HepG2 (cell line): ENCODE measurements at regions not wholly inside any gene's neighbourhood (a gene's known extent, or its start where the extent isn't known, plus 50 kb on each side); places are given as distances from the start of the nearest gene placed in this dataset.

Experiments used
- ATAC-seq: fragments of 200-7000 bp; cut with Tn5 transposase; 3 replicates; pipeline ENCODE4 v1.9.1; 2020; ENCODE audit warnings: mild to moderate bottlenecking, moderate library complexity
- BruUV-seq: library from RNA; stranded (reverse); fragments of 400-500 nt; replicated peaks from 2 replicates; lab custom pipeline; 2021; lab: Mats Ljungman, UMichigan
- CTCF ChIA-PET: fragments of 300-600 bp; formaldehyde crosslinking; extraction: SDS; loops from one replicate; lab custom pipeline; 2021; ENCODE audit warnings: low total read pairs, inconsistent platforms, low intra/inter-chr PET ratio; lab: Yijun Ruan, JAX
- POLR2A ChIA-PET: fragments of 350-600 bp; sonication (Branson Sonifier 250); formaldehyde crosslinking; loops from one replicate; lab custom pipeline; 2020; ENCODE audit warnings: antibody characterized with exemption, inconsistent platforms; lab: Yijun Ruan, JAX
- DNase-seq: peaks from one replicate; pipeline ENCODE4 v3.0.0-alpha.2; 2015; ENCODE audit warnings: low spot score
- FAIRE-seq: peaks from 3 replicates; lab custom pipeline; 2011; peaks lifted over from hg19 to GRCh38; lab: Jason Lieb, UNC
- H2AFZ ChIP-seq: one replicate; pipeline ENCODE4 v1.6.1; 2011; ENCODE audit warnings: low read length, inconsistent platforms
- H3K27ac ChIP-seq: fragments of 300-600 bp; 3 replicates; pipeline ENCODE4 v1.8.0; 2011; ENCODE audit warnings: mixed run types, mild to moderate bottlenecking, mixed read lengths, low read length, inconsistent platforms; ENCODE audit not compliant: insufficient read depth; ENCODE audit errors: extremely low read length
- H3K27me3 ChIP-seq, 2 experiments: fragments of 200-600 bp in 1 of 2; 2 replicates in 1 of 2; 3 replicates in 1 of 2; pipeline versions ENCODE4 v1.6.0 to v1.8.0; 2011; ENCODE audit warnings: low read length in 2 of 2, mild to moderate bottlenecking in 2 of 2, moderate library complexity in 2 of 2, inconsistent platforms in 1 of 2; ENCODE audit not compliant: insufficient read depth in 2 of 2, control insufficient read depth in 1 of 2
- H3K36me3 ChIP-seq, 2 experiments: fragments of 200-600 bp in 1 of 2; replicated peaks in 1 of 2; 2 replicates in 1 of 2; 3 replicates in 1 of 2; pipeline versions ENCODE4 v1.5.1 to v1.8.0; 2011; ENCODE audit warnings: low read length in 2 of 2, inconsistent platforms in 1 of 2; ENCODE audit not compliant: insufficient read depth in 2 of 2, control insufficient read depth in 1 of 2
- H3K4me1 ChIP-seq: 2 replicates; pipeline ENCODE4 v1.5.1; 2012; ENCODE audit warnings: low read length, inconsistent platforms; ENCODE audit not compliant: insufficient read depth
- H3K4me2 ChIP-seq: 2 replicates; pipeline ENCODE4 v1.6.0; 2011; ENCODE audit warnings: low read depth, low read length, inconsistent platforms
- H3K4me3 ChIP-seq, 3 experiments: fragments of 200-600 bp in 1 of 3; sonication (generic), shearing (Covaris generic) in 1 of 3; replicated peaks in 1 of 3; 2 replicates each; pipeline ENCODE4 v1.5.1; 2011 to 2016; ENCODE audit warnings: low read length in 3 of 3, inconsistent platforms in 2 of 3, low read depth in 2 of 3, mild to moderate bottlenecking in 2 of 3, control low read depth in 1 of 3, mixed read lengths in 1 of 3; ENCODE audit not compliant: insufficient read depth in 1 of 3
- H3K79me2 ChIP-seq: one replicate; pipeline ENCODE4 v1.6.1; 2011; ENCODE audit warnings: low read length, inconsistent platforms; ENCODE audit not compliant: insufficient read depth
- H3K9ac ChIP-seq: 2 replicates; pipeline ENCODE4 v1.6.0; 2011; ENCODE audit warnings: mild to moderate bottlenecking, low read depth, low read length, inconsistent platforms; ENCODE audit not compliant: insufficient read depth
- H3K9me3 ChIP-seq: 2 replicates; pipeline ENCODE4 v1.5.1; 2012; ENCODE audit warnings: mild to moderate bottlenecking, low read length
- H4K20me1 ChIP-seq: 2 replicates; pipeline ENCODE4 v1.6.0; 2011; ENCODE audit warnings: inconsistent platforms, mild to moderate bottlenecking, low read length, moderate library complexity; ENCODE audit not compliant: insufficient read depth
- AHR ChIP-seq: IDR thresholded peaks from 2 replicates; pipeline ENCODE4 v1.6.1; 2018; ENCODE audit warnings: missing genetic modification reagents, missing compliant biosample characterization
- GABPB1 ChIP-seq: IDR thresholded peaks from 2 replicates; pipeline ENCODE4 v1.6.1; 2016; ENCODE audit warnings: mild to moderate bottlenecking, missing genetic modification reagents, moderate library complexity, missing compliant biosample characterization
- GPN1 ChIP-seq: sonication (generic); formaldehyde crosslinking; IDR thresholded peaks from 2 replicates; pipeline ENCODE4 v1.5.1; 2020; ENCODE audit warnings: missing genetic modification reagents, borderline replicate concordance
- HDAC2 ChIP-seq: sonication (generic); formaldehyde crosslinking; IDR thresholded peaks from 2 replicates; pipeline ENCODE4 v1.4.0; 2020; ENCODE audit warnings: missing genetic modification reagents
- HMG20A ChIP-seq: IDR thresholded peaks from 2 replicates; pipeline ENCODE4 v1.6.1; 2016; ENCODE audit warnings: borderline replicate concordance
- SP4 ChIP-seq: sonication (generic); formaldehyde crosslinking; IDR thresholded peaks from 2 replicates; pipeline ENCODE4 v1.8.1; 2023; ENCODE audit warnings: mild to moderate bottlenecking, missing genetic modification reagents
- ZIK1 ChIP-seq: sonication (generic); formaldehyde crosslinking; IDR thresholded peaks from 2 replicates; pipeline ENCODE4 v1.5.0; 2020; ENCODE audit warnings: mild to moderate bottlenecking, low read depth, missing genetic modification reagents, borderline replicate concordance
- ZNF337 ChIP-seq: sonication (generic); formaldehyde crosslinking; IDR thresholded peaks from 2 replicates; pipeline ENCODE4 v1.5.1; 2020; ENCODE audit warnings: missing genetic modification reagents, low read depth, mild to moderate bottlenecking, borderline replicate concordance
- ZNF670 ChIP-seq: sonication (generic); formaldehyde crosslinking; IDR thresholded peaks from 2 replicates; pipeline ENCODE4 v1.8.0; 2022; ENCODE audit warnings: mild to moderate bottlenecking, missing genetic modification reagents, borderline replicate concordance
- WGBS: methylation state at CpG from one replicate; pipeline ENCODE4 v1.1.6; 2017; ENCODE audit warnings: low lambda C conversion rate; 5-methylcytosine and 5-hydroxymethylcytosine counted together
- in situ Hi-C: cut with HindIII; loops from 2 replicates; pipeline ENCODE4 v1.10.0; 2017; ENCODE audit warnings: low pct_unique_long_range_greater_than_20kb; ENCODE audit not compliant: extremely low pct_ligation_motif_present
- intact Hi-C: fragments of 100-400 bp; cut with micrococcal nuclease; formaldehyde crosslinking; loops from one replicate; pipeline ENCODE4 v1.10.0; 2022; ENCODE audit not compliant: unreplicated experiment
- TF ChIP-seq, protein P1 (sequence below): sonication (generic); formaldehyde crosslinking; IDR thresholded peaks from 2 replicates; pipeline ENCODE4 v1.4.0; 2020; ENCODE audit warnings: missing genetic modification reagents
- TF ChIP-seq, protein P2 (sequence below): sonication (generic); formaldehyde crosslinking; IDR thresholded peaks from 2 replicates; pipeline ENCODE4 v1.8.0; 2022; ENCODE audit warnings: missing genetic modification reagents, mild to moderate bottlenecking, inconsistent platforms, borderline replicate concordance
- TF ChIP-seq, protein P3 (sequence below): sonication (generic); formaldehyde crosslinking; IDR thresholded peaks from 2 replicates; pipeline ENCODE4 v1.4.0; 2020; ENCODE audit warnings: mild to moderate bottlenecking, missing genetic modification reagents
- TF ChIP-seq, protein P4 (sequence below): sonication (generic); formaldehyde crosslinking; IDR thresholded peaks from 2 replicates; pipeline ENCODE4 v1.4.0; 2020; ENCODE audit warnings: missing genetic modification reagents
- TF ChIP-seq, protein P5 (sequence below): sonication (generic); formaldehyde crosslinking; IDR thresholded peaks from 2 replicates; pipeline ENCODE4 v1.5.0; 2020; ENCODE audit warnings: missing genetic modification reagents

DNA sequence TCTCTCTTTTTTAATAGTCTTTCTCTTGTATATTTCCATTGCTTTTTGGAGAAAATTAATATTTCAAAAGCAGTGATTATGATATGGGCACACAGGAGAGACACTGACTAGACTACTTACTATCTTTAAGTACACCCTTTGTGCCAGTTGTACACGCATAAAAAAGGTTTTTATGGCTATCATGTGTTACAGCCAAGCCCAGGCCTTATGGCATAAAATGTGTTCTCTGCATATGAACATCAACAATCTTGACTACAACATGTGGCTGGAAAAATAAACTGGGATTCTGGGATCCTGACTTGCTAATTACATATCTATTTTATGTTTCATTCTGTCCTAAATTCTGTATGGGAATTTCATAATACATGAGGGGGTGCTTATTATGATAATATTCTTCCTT is 1401.8 kb downstream of the SLITRK5 start:
- in situ Hi-C loops (loop anchor here (25.0 kb wide), 1 partner anchor 1011 kb away; no protein-coding TSS in a partner anchor), intact Hi-C loops (no loop called here)
- POLR2A ChIA-PET = no interaction called here
- H3K4me1 ChIP-seq = no peaks in the 10 kb centered on the region
- H3K4me3 ChIP-seq = no peak overlapping the region
- no peak overlapping the region for H2AFZ ChIP-seq
- H3K9me3 ChIP-seq = no peaks in the 10 kb centered on the region
- CTCF ChIA-PET = no interaction called here
- no peak for DNase-seq
- no peak overlapping the region for H3K4me2 ChIP-seq
- no peak for FAIRE-seq
- BruUV-seq = no TSS peak
- ATAC-seq = no peak
- no peak overlapping the region for H3K27ac ChIP-seq
- H3K36me3 ChIP-seq = no peaks in the 10 kb centered on the region
- WGBS = 0% methylated on average over 1 of the region's 1 CpG
- H4K20me1 ChIP-seq = no peaks in the 10 kb centered on the region
- no peaks in the 10 kb centered on the region for H3K27me3 ChIP-seq
- no peak overlapping the region for H3K9ac ChIP-seq
- H3K79me2 ChIP-seq = no peaks in the 10 kb centered on the region
- TF ChIP-seq, protein P1, sequence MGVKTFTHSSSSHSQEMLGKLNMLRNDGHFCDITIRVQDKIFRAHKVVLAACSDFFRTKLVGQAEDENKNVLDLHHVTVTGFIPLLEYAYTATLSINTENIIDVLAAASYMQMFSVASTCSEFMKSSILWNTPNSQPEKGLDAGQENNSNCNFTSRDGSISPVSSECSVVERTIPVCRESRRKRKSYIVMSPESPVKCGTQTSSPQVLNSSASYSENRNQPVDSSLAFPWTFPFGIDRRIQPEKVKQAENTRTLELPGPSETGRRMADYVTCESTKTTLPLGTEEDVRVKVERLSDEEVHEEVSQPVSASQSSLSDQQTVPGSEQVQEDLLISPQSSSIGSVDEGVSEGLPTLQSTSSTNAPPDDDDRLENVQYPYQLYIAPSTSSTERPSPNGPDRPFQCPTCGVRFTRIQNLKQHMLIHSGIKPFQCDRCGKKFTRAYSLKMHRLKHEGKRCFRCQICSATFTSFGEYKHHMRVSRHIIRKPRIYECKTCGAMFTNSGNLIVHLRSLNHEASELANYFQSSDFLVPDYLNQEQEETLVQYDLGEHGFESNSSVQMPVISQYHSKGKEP (CRISPR knock-in tag) = no peak
- TF ChIP-seq, protein P2, sequence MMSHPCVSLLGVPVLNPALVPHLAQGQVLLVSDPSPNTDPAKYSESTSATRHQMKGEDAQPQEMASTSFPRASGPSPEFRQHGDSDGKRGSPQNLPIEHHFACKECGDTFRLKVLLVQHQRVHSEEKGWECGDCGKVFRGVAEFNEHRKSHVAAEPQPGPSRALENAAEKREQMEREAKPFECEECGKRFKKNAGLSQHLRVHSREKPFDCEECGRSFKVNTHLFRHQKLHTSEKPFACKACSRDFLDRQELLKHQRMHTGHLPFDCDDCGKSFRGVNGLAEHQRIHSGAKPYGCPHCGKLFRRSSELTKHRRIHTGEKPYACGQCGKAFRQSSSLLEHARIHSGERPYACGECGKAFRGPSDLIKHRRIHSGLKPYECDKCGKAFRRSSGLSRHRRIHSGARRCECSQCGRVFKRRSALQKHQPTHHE (CRISPR knock-in tag) = no peak
- TF ChIP-seq AHR (CRISPR knock-in tag) (no peak), GPN1 (CRISPR knock-in tag) (no peak), ZIK1 (no peak), ZNF337 (no peak), ZNF670 (CRISPR knock-in tag) (no peak), SP4 (CRISPR knock-in tag) (no peak), GABPB1 (CRISPR knock-in tag) (no peak), HMG20A (CRISPR knock-in tag) (no peak), HDAC2 (CRISPR knock-in tag) (no peak)
- TF ChIP-seq, protein P3, sequence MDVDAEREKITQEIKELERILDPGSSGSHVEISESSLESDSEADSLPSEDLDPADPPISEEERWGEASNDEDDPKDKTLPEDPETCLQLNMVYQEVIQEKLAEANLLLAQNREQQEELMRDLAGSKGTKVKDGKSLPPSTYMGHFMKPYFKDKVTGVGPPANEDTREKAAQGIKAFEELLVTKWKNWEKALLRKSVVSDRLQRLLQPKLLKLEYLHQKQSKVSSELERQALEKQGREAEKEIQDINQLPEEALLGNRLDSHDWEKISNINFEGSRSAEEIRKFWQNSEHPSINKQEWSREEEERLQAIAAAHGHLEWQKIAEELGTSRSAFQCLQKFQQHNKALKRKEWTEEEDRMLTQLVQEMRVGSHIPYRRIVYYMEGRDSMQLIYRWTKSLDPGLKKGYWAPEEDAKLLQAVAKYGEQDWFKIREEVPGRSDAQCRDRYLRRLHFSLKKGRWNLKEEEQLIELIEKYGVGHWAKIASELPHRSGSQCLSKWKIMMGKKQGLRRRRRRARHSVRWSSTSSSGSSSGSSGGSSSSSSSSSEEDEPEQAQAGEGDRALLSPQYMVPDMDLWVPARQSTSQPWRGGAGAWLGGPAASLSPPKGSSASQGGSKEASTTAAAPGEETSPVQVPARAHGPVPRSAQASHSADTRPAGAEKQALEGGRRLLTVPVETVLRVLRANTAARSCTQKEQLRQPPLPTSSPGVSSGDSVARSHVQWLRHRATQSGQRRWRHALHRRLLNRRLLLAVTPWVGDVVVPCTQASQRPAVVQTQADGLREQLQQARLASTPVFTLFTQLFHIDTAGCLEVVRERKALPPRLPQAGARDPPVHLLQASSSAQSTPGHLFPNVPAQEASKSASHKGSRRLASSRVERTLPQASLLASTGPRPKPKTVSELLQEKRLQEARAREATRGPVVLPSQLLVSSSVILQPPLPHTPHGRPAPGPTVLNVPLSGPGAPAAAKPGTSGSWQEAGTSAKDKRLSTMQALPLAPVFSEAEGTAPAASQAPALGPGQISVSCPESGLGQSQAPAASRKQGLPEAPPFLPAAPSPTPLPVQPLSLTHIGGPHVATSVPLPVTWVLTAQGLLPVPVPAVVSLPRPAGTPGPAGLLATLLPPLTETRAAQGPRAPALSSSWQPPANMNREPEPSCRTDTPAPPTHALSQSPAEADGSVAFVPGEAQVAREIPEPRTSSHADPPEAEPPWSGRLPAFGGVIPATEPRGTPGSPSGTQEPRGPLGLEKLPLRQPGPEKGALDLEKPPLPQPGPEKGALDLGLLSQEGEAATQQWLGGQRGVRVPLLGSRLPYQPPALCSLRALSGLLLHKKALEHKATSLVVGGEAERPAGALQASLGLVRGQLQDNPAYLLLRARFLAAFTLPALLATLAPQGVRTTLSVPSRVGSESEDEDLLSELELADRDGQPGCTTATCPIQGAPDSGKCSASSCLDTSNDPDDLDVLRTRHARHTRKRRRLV (CRISPR knock-in tag) = no peak
- TF ChIP-seq, protein P4, sequence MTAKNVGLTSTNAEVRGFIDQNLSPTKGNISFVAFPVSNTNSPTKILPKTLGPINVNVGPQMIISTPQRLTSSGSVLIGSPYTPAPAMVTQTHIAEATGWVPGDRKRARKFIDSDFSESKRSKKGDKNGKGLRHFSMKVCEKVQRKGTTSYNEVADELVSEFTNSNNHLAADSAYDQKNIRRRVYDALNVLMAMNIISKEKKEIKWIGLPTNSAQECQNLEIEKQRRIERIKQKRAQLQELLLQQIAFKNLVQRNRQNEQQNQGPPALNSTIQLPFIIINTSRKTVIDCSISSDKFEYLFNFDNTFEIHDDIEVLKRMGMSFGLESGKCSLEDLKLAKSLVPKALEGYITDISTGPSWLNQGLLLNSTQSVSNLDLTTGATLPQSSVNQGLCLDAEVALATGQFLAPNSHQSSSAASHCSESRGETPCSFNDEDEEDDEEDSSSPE (CRISPR knock-in tag) = no peak
- TF ChIP-seq, protein P5, sequence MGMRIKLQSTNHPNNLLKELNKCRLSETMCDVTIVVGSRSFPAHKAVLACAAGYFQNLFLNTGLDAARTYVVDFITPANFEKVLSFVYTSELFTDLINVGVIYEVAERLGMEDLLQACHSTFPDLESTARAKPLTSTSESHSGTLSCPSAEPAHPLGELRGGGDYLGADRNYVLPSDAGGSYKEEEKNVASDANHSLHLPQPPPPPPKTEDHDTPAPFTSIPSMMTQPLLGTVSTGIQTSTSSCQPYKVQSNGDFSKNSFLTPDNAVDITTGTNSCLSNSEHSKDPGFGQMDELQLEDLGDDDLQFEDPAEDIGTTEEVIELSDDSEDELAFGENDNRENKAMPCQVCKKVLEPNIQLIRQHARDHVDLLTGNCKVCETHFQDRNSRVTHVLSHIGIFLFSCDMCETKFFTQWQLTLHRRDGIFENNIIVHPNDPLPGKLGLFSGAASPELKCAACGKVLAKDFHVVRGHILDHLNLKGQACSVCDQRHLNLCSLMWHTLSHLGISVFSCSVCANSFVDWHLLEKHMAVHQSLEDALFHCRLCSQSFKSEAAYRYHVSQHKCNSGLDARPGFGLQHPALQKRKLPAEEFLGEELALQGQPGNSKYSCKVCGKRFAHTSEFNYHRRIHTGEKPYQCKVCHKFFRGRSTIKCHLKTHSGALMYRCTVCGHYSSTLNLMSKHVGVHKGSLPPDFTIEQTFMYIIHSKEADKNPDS = no peak
